ENCODE measurements at regions not wholly inside any gene's neighbourhood (a gene's known extent, or its start where the extent isn't known, plus 50 kb on each side); places are given as distances from the start of the nearest gene placed in this dataset.
A peak's percentile ranks its signal among the peaks of the same experiment; 100 is the strongest.
"Not testable (repeated sequence)": the region's sequence is repeated elsewhere in the genome, so short reads cannot be mapped to it uniquely, and the experiment has no call there.

GRCh38 chr7:69438584-69439412, 159.5 kb upstream of the AUTS2 start:
- ATAC-seq (ENCODE audit: low FRiP score in 2 of 2) (peak in 1 of 2 donors; percentile 64), DNase-seq (no peak)
- Histone ChIP-seq H3K4me3 (no peak overlapping the region), H3K36me3 (no peaks in the 10 kb centered on the region), H3K27me3 (no peaks in the 10 kb centered on the region), H3K9me3 (no peaks in the 10 kb centered on the region), H3K27ac (no peak overlapping the region), H3K4me1 (no peaks in the 10 kb centered on the region)
- 83 to 85% methylated on average over 14 to 16 of the region's 16 CpGs for WGBS, 2 donors
- TF ChIP-seq EP300 (IDR thresholded peaks at IDR 0.05): no peak
- TF ChIP-seq POLR2A (IDR thresholded peaks at IDR 0.05): no peak
- TF ChIP-seq CTCF (IDR thresholded peaks at IDR 0.05): no peak
- no peak for TF ChIP-seq POLR2AphosphoS5 (IDR thresholded peaks at IDR 0.05)

GRCh38 chr7:69439636-69440325, 158.5 kb upstream of the AUTS2 start:
- no peak for DNase-seq
- ATAC-seq (ENCODE audit: low FRiP score in 2 of 2): no peak
- Histone ChIP-seq H3K27me3 (no peaks in the 10 kb centered on the region), H3K4me3 (no peak overlapping the region), H3K27ac (no peak overlapping the region), H3K4me1 (no peaks in the 10 kb centered on the region), H3K9me3 (no peaks in the 10 kb centered on the region), H3K36me3 (no peaks in the 10 kb centered on the region)
- WGBS, 2 donors: 80 to 83% methylated on average over 1 of the region's 1 CpG
- TF ChIP-seq EP300 (IDR thresholded peaks at IDR 0.05) (no peak), POLR2A (IDR thresholded peaks at IDR 0.05) (no peak)

- Histone ChIP-seq H3K9me3 (no peaks in the 10 kb centered on the region), H3K27ac (no peak overlapping the region), H3K27me3 (no peaks in the 10 kb centered on the region), H3K36me3 (no peaks in the 10 kb centered on the region), H3K4me3 (no peak overlapping the region), H3K4me1 (no peaks in the 10 kb centered on the region)
- 85 to 88% methylated on average over 2 of the region's 2 CpGs for WGBS, 2 donors
- no peak for TF ChIP-seq POLR2AphosphoS5 (IDR thresholded peaks at IDR 0.05)
- no peak for TF ChIP-seq EP300 (IDR thresholded peaks at IDR 0.05)
- no peak for TF ChIP-seq POLR2A (IDR thresholded peaks at IDR 0.05)
- TF ChIP-seq CTCF (IDR thresholded peaks at IDR 0.05): no peak
- ATAC-seq (ENCODE audit: low FRiP score in 2 of 2): no peak
- DNase-seq: no peak
Observed at GRCh38 chr7:69440976-69441375, 157.3 kb upstream of the AUTS2 start.

GRCh38 chr7:69443136-69443535, 155.1 kb upstream of the AUTS2 start:
- ATAC-seq (ENCODE audit: low FRiP score in 2 of 2) (no peak), DNase-seq (no peak)
- Histone ChIP-seq H3K27me3 (no peaks in the 10 kb centered on the region), H3K4me3 (no peak overlapping the region), H3K9me3 (no peaks in the 10 kb centered on the region), H3K4me1 (no peaks in the 10 kb centered on the region), H3K27ac (no peak overlapping the region), H3K36me3 (no peaks in the 10 kb centered on the region)
- WGBS, 2 donors: 47 to 85% methylated on average over 2 of the region's 2 CpGs
- no peak for TF ChIP-seq POLR2AphosphoS5 (IDR thresholded peaks at IDR 0.05)
- TF ChIP-seq CTCF (IDR thresholded peaks at IDR 0.05): no peak
- no peak for TF ChIP-seq EP300 (IDR thresholded peaks at IDR 0.05)
- no peak for TF ChIP-seq POLR2A (IDR thresholded peaks at IDR 0.05)

GRCh38 chr7:69445541-69445940, 152.7 kb upstream of the AUTS2 start:
- H3K27ac ChIP-seq: no peak overlapping the region
- DNase-seq: no peak
- no peak overlapping the region for H3K4me3 ChIP-seq
- H3K36me3 ChIP-seq: no peaks in the 10 kb centered on the region
- 90 to 94% methylated on average over 11 of the region's 11 CpGs for WGBS, 2 donors
- H3K4me1 ChIP-seq: no peaks in the 10 kb centered on the region
- no peaks in the 10 kb centered on the region for H3K9me3 ChIP-seq
- TF ChIP-seq POLR2A (IDR thresholded peaks at IDR 0.05) (no peak), EP300 (IDR thresholded peaks at IDR 0.05) (no peak), CTCF (IDR thresholded peaks at IDR 0.05) (no peak), POLR2AphosphoS5 (IDR thresholded peaks at IDR 0.05) (no peak)
- peak in 1 of 2 donors; percentile 78 for ATAC-seq (ENCODE audit: low FRiP score in 2 of 2)
- H3K27me3 ChIP-seq: no peaks in the 10 kb centered on the region

GRCh38 chr7:69446213-69446612, 152.1 kb upstream of the AUTS2 start:
- H3K4me3 ChIP-seq; DNase-seq; H3K4me1 ChIP-seq; H3K27me3 ChIP-seq; H3K9me3 ChIP-seq; ATAC-seq (ENCODE audit: low FRiP score in 2 of 2); H3K36me3 ChIP-seq; H3K27ac ChIP-seq: not testable (repeated sequence)
- WGBS, 2 donors: 93 to 96% methylated on average over 7 of the region's 7 CpGs
